ENCODE measurements at regions not wholly inside any gene's neighbourhood (a gene's known extent, or its start where the extent isn't known, plus 50 kb on each side); places are given as distances from the start of the nearest gene placed in this dataset.
A peak's percentile ranks its signal among the peaks of the same experiment; 100 is the strongest.
"Not testable (repeated sequence)": the region's sequence is repeated elsewhere in the genome, so short reads cannot be mapped to it uniquely, and the experiment has no call there.

DNA sequence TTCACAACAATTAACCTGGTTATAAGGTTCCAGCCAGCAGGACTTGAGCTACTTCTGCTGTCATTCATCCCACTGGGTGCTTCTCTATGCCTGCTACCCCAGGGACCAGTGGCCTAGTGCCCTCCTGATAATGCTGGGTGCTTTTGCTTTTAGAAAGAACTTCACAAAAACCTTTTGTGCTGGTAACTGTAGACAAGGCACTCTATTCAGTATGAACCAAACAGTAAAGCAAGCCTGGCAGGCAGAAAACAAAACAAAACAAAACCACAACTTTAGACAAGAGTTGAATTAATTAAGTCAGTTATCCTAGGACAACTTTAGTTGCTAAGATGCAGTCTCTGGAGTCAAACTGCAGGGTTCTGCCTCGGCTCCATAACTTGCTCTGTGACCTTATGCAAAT is 61.9 kb upstream of the ADGRL2 start:
- DNase-seq = no peak

- DNase-seq = no peak
Observed at GRCh38 chr1:81733480-81733879, 67.3 kb upstream of the ADGRL2 start.

DNA sequence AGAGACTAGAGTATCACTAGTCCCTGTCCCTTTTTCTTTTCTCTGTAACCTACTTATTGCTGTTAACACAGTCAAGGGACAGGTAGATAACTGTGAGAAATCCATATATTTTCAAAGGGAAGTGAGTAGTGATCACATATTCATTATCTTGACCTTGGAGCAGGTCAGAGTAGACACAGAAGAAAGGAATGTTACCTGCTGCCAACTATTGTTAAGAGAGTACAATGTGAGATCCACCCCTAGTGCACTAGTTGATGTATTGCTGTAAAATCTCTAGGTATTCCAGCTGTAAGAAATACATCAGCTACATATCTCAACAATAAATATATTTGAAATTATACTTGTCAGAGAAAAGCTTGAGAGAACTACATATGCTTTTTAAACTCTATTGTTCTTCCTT is 68.7 kb upstream of the ADGRL2 start:
- no peak for DNase-seq

GRCh38 chr1:81730881-81731280 is 69.9 kb upstream of the ADGRL2 start:
- DNase-seq = no peak

GRCh38 chr1:81730299-81730698 is 70.4 kb upstream of the ADGRL2 start:
- DNase-seq = not testable (repeated sequence)

DNA sequence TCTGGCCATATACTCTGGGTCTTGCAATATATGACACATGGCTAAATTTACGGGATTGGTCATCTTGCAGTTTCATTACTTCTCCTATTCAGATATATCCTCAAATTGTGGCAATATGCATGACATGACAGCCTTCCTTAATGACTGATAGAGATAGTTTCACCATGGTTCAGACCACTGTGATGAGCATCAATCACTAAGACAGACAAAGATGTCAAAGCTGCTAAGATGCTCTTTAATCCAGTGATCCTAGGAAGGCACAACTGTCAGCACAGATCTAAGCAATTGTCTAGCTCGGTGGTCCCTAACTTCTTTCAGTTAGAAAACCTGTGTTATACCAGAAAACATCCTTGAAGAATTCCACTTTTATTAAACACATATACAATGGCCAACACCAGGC is 70.9 kb upstream of the ADGRL2 start:
- no peak for DNase-seq

GRCh38 chr1:81729239-81729638 is 71.5 kb upstream of the ADGRL2 start:
- DNase-seq = no peak

GRCh38 chr1:81725823-81726222 is 74.9 kb upstream of the ADGRL2 start:
- DNase-seq = no peak

- DNase-seq = peak; percentile 6
Observed at GRCh38 chr1:81722631-81723328, 78.0 kb upstream of the ADGRL2 start.

GRCh38 chr1:81720256-81720655 is 80.5 kb upstream of the ADGRL2 start:
- DNase-seq = not testable (repeated sequence)

GRCh38 chr1:81717230-81717629 is 83.5 kb upstream of the ADGRL2 start:
- peak; percentile 49 for DNase-seq

DNA sequence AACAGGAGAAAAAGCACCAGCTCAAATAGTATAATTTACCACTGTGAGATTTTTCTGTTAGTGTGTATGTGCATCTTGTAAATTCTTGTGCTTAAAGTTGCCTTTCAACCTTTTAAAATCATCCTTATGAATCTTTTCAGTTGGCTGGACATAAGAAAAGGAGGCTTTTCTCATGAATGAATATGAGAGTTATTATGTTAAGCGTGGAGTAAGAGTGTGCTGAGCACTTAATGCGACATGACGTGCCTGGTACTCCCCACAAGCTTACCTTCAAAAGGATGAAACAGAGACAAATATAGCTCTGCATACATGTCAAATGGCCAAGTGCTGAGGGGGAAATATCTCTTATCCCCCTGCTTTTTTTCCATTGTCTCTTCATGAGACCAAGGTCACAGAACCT is 85.3 kb upstream of the ADGRL2 start:
- no peak for DNase-seq

GRCh38 chr1:81714636-81715035 is 86.1 kb upstream of the ADGRL2 start:
- DNase-seq = no peak

DNA sequence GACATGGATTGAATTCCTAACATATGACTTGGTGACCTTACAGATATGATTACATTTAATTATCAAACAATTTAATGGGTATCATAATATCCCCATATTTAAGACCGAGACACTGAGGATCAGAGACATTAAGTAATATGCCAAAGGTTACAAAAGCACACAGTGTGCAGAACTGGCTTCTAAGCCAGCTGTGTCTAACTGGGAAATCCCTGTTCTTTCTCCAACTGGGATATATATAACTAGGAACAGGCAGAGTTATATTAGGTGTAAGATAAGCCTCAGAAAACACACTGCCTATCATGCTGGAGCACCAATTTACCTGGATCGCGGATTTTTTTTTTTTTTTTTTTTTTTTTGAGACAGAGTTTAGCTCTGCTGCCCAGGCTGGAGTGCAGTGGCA is 88.3 kb upstream of the ADGRL2 start:
- no peak for DNase-seq

DNA sequence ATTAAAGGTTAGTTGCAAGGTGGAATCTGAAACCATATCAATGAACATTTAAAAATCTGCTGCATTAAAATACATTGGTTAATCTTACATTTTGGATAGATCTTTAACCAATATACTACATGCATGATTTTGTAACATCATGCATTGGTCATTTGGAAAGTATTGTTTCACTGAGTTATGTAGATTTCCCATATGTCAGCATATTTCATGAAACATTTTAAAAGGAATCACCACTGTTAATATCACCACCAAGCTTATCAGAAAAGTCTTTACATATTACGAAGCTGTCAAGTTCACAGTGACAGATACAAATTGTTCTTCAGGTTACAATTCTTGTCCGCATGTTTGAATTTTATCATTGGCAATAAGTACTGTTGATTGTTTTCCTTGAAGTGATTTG is 89.9 kb upstream of the ADGRL2 start:
- DNase-seq = no peak

- DNase-seq = no peak
Observed at GRCh38 chr1:81708250-81708649, 92.5 kb upstream of the ADGRL2 start.

GRCh38 chr1:81706650-81707435 is 93.9 kb upstream of the ADGRL2 start:
- peak; percentile 84 for DNase-seq

DNA sequence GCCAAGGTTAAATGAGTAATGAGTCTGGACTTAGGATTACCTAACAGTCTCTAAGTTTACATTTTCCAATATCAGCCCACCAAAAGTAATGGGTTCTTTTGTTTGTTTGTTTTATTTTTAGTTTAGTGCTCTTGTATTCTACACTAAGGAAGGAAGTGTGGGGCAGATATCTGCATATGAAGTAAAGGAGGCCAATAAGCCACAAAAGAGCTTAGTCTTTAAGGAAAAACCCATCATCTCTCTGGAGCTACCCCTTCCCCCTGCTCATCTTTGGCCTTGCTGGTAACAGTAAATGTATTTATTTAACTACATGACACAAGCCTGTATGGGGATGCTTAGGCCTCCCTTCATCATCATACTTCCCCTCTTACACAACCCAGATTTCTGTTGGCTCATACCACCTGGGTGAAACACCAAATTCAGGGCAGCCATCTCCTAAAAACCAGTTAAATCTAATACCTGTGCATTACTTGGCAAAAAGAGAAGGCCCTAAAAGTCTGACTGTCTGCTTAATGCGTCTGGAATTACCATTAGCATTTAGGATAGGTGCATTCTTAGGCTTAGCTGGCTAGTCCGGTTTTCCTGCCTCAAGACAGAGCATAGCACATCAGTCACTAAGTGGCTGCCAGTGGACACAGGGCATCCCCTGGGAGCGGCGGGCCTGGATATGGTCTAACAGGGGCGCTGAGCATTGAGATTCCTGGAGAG is 96.8 kb upstream of the ADGRL2 start:
- peak; percentile 53 for DNase-seq

- peak; percentile 56 for DNase-seq
Observed at GRCh38 chr1:81703391-81703755, 97.4 kb upstream of the ADGRL2 start.

- peak; percentile 91 for DNase-seq
Observed at GRCh38 chr1:81702903-81703302, 97.8 kb upstream of the ADGRL2 start.

- DNase-seq = no peak
Observed at GRCh38 chr1:81702079-81702715, 98.5 kb upstream of the ADGRL2 start.

DNA sequence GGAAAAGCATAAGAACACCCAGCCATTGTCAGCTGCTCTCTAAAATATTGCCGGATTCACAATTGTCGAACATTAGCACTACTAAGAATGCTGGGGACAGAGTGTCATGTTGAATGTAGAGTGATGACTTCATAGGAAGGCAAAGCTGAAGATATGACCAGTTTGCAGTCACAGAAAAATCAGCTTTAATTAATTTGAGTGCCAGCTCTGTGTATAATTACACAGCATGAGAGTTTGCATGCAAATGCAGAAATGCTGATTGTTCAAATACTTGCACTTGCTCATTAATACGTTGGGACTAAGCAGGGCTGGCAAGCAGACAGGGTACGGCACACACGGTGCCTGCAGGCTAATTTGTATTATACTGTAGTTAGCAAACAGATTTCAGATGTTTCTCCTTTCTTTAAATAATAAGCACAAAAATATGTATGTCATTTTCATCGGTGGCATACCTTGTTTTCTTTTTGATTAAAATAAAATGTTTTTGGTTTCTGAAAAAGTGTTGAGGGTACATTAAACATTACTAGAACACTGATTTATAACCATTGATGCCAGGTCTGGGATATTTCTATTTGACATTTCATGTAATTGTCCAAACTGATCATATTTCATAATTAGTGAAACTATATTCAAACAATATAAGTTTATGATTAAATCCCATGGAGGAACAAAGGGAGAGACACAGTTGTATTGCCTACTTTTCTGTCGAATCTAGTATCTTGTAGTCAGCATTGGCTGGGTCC is 99.8 kb upstream of the ADGRL2 start:
- DNase-seq = no peak
